ENCODE measurements at regions not wholly inside any gene's neighbourhood (a gene's known extent, or its start where the extent isn't known, plus 50 kb on each side); places are given as distances from the start of the nearest gene placed in this dataset.
"Not testable (repeated sequence)": the region's sequence is repeated elsewhere in the genome, so short reads cannot be mapped to it uniquely, and the experiment has no call there.

DNA sequence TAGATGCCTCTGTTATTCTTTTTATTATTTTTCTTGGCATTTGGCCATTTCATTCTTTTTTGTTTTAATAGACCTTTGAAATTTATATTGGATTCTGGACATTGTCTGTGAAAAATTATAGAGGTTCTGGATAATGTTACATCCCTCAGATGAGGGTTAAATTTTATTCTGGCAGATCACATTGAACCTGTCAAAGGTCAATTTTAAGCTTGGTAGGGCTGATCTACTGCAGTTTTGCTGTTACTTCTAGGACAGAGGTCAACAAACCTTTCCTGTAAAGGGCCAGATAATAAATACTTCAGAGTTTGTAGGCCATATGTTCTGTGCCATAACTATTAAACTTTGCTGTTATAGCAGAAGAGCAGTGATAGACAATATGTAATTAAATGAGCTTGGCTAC, 318.9 kb upstream of the DPPA4 start:
- no peak for DNase-seq (ENCODE audit: low read depth in 2 of 2)

DNA sequence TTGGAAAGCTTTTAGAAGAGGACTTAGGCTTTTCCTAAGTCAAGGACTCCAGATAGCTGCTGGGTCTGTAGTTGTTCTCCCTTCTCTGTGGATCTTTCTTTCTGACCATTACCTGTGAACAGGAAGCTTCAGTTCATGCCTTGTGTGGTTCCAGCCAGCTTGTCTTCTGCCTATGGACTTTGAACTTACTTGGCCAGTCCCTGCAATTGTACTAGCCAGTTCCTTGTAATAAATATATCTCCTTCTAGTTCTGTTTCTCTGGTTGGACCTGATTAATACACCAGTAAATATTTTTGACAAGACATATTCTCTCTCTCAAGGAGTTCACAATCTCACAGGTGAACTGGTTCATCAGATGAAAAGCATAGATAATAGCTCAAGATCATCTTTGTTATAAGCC, 341.3 kb upstream of the DPPA4 start:
- DNase-seq (ENCODE audit: low read depth in 2 of 2), result no peak

DNA sequence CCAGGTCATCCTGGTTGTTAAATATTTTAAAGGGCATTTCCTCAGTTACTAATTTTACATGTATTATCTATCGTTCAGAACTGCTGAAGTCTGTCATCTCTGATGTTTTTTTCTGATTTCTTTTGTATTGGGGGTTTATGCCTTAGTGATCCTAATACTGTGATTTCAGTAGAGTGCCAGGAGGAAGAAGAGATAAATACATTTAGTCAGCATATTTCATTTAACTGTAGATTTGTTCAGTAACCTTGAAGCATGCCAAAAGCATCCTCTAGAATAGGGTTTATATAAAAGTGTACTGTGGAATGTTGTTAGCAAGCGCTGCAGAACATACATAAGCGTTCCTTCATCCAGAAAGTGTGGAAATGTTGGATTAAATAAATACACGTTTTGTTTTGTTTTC, 342.3 kb upstream of the DPPA4 start:
- no peak for DNase-seq (ENCODE audit: low read depth in 2 of 2)

DNA sequence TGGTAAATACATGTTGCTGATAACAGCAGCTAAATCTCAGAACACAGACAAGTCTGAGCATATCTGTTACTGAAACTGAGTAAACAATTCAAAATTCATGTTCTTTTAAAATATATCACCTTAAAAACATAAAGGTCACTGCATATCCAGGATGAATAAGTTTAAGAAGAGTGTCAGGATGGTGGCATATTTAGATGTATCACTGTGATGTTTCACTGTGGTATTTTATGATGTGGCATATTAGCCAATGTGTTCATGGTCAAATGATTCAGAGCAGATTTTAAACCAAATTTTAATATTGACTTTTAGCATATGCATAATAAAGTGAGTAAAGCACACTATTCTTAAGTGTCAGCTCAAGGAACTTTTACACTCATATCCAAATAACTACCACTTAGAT, 346.4 kb upstream of the DPPA4 start:
- DNase-seq (ENCODE audit: low read depth in 2 of 2), result no peak

DNA sequence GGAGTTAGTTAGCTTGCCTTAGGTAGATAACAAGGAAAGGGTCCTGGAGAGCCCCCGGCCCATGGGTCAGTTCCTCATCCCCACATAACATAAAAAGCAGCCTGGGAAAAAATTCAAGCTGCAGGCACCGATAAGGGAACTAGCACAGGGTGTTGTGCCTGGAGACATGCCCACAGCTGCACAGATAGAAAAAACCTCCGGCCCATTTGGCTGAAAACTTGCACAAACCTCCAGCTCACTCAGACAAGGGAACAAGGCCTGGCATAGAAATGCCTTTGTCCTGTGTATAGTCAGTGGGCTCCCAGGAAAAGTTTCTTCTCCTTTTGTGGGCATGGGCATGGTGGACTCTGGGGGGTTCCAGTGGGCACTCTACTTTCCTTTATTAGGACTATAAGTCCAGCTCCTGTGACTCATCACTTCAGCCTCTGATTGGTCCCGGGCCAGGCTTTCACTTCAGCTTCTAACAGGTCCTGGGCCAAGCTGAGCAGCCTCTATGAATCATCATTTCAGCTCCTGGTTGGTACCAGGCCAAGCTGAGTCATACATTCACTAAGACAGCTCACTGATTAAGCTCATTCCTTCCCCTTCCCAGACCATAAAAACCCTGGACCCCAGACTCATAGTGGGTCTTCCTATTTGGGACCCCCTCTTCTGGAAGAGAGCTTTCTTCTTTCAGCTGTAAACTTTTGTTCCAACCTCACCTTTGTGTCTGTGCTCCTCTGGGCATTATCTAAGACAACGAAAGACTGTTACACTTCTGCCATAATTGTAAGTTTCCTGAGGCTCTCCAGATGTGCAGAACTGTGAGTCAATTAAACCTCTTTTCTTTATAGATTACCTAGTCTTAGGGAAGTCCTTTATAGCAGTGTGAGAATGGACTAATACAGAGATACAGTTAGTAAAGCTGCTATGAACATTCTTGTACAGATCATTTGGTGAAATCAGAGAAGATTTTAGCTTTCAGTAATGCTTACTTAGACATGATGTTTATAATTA, 348.0 kb upstream of the DPPA4 start:
- DNase-seq (ENCODE audit: low read depth in 2 of 2), result no peak

DNA sequence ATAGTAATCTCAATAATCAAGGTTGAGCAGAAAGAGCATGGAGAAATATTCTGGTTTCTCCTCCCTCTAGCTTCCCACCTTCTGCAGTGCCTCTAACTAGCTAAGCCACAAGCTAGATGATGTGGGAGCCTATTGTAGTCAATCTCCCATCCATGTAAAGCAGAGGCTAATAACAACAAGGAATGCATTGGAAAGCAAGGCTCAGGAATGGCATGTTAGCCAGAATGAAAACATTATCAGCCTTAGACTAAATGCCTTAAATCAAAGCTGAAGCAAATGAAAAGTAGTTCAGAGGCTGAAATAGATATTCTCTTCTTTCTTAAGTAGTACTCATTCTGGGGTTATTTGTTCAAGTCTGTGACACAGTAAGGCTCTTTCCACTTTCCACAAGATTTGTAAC, 350.3 kb upstream of the DPPA4 start:
- DNase-seq (ENCODE audit: low read depth in 2 of 2), result no peak

DNA sequence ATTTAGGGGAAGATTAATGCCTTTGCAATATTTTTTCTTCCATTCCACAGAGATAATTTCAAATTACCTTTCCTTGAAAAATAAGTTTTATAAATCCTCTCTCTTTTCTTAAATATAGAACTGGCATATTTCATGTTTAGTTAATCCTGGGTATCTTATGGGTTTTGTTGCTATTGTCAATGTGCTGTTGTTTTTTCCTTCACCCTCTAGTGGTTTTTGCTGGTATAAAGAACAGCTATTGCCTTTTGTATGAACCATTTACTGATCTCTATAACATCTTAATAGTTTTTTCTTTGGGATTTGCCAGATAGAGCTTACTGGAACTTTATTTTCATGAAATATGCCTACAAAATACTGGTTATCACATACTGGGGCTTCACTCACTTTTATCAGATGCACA, 359.6 kb upstream of the DPPA4 start:
- no peak for DNase-seq (ENCODE audit: low read depth in 2 of 2)

DNA sequence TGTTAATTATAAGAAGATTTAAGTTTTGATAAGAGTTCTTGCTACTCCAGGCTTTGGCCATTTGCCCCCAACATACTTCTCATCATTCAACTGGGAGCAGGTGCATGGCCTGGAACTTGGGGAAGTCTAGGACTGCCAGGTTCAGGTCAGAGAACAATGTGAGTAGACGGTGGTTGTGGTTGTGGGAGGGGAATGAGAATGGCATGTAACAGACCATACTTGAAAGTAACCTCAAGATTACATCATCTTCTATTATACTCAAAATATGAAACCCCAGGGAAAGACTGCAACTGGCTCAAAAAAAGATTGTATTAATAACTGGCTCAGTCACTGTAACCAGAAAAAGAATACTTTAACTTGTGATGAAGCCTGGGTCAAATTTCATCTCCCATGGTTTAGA, 364.9 kb upstream of the DPPA4 start:
- no peak for DNase-seq (ENCODE audit: low read depth in 2 of 2)

DNA sequence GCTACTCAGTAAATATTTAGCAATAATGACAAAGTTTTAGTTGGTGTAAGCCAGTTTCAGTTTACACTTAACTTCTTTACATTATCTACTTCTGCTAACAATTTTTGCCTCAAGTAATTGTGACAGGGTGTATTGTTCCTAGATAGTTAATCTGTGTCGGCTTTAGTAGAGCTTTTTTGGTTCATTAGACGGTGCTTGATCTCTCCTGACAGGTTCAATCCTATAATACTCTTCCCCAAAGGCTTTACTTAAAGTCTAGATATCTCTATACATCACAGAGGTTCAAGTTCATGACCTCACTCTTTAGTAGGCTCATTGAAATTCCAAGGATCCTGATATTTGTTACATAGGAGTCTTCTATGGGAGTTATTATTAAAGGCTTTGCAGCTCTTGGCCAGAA, 365.6 kb upstream of the DPPA4 start:
- no peak for DNase-seq (ENCODE audit: low read depth in 2 of 2)

DNA sequence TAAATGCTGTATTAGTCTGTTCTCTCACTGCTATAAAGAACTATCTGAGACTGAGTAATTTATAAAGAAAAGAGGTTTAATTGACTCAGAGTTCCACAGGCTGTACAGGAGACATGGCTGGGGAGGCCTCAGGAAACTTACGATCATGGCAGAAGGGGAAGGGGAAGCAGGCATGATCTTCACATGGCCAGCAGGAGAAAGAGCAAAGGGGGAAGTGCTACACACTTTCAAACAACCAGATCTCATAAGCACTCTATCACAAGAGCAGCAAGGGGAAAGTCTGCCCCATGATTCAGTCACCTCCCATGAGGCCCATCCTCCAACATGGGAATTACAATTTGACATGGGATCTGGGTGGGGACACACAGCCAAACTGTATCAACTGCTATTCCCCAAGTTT, 367.8 kb upstream of the DPPA4 start:
- not testable (repeated sequence) for DNase-seq (ENCODE audit: low read depth in 2 of 2)

DNA sequence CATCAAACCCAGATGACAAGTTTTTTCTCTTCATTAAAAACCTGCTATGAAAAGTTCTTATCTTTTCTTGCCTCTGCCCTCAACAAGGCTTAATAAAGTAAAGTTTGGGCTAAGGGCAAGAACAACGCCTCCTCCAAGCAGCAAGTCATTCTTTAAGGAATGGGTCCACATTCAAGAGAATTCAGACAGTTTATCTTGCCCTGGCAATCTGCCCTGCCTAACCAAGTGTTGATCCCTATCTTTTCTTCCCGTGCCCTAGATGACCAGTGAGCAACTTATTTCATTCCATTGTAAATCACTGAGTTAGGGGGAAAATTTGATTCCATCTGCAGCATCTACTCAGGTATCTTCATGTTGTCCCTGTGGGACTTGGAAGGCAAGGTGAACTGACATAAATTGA, 370.3 kb upstream of the DPPA4 start:
- no peak for DNase-seq (ENCODE audit: low read depth in 2 of 2)

DNA sequence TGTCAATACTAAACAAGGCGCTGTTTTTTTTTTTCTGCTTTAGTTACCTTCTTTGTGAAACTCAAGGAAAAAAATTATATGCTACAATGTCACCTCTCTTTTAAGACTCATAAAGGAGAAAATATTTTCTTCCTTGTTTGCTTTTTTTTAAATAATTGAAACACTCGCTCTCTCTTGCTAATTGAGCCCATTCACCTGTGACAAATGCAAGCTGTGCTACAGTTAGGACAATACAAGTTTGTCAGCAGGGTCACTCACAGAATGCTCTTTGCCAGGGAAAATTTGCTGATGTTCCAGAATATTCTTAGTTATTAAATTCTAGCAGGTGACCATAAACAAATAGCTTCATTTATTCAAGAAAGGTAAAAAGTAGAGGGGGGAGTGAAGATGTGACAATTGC, 375.9 kb upstream of the DPPA4 start:
- no peak for DNase-seq (ENCODE audit: low read depth in 2 of 2)

DNA sequence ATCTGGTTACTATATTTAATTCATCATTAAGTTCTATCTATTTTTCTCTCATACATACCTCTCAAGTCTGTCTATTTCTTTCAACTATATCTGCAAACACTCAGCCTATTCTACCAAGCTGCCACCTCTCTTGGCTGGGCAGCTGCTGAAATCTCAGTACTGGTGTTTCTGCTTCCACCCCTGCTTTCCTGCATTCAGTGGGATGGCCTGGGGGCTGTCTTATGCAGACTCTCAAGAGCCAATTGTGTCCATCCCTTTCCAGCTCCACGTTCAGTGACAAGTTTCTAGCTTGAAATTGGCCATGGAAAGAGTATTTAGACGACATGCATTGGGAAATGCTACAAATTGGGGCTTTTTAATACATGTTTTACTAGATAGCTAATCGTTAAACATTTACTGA, 378.4 kb upstream of the DPPA4 start:
- no peak for DNase-seq (ENCODE audit: low read depth in 2 of 2)

DNA sequence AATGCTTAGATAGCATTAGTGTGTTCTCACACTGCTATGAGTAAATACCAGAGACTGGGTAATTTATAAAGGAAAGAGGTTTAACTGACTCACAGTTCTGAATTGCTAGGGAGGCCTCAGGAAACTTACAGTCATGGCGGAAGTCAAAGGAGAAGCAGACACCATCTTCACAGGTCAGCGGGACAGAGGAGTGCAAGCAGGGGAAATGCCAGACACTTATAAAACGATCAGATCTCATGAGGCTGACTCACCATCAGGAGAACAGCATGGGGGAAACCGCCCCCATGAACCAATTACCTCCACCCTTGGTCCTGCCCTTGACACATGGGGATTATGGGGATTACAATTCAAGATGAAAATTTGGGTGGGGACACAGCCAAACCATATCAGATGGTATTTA, 381.5 kb upstream of the DPPA4 start:
- no peak for DNase-seq (ENCODE audit: low read depth in 2 of 2)

DNA sequence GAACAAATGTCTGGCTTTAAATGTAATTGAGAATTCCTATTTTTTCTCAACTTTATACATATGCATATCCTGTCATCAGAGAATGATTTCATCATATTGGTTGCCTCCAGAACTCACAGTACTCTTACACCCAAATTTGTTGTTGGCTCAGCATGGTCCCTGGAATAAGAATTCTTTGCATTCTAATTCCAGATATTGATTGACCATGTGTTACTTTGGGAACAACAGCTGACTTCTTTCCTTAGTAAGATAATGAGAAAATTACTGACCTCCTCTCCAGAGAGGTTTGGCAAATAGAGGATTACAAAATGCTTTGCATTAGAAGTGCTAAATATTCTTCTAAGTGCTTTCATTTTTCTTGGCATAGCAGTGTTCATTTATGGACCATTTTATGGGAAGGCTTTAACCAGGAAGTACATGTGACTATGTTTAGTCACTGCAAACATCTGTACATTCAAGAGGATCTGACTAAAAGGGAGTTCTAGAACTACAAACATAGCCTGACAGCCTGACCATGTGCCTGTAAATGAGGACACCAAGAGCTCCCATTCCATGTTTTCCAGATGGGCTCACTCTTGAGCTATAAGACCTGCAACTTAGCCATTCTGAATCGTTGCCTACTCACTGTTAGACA, 391.6 kb upstream of the DPPA4 start:
- DNase-seq (ENCODE audit: low read depth in 2 of 2), result no peak

DNA sequence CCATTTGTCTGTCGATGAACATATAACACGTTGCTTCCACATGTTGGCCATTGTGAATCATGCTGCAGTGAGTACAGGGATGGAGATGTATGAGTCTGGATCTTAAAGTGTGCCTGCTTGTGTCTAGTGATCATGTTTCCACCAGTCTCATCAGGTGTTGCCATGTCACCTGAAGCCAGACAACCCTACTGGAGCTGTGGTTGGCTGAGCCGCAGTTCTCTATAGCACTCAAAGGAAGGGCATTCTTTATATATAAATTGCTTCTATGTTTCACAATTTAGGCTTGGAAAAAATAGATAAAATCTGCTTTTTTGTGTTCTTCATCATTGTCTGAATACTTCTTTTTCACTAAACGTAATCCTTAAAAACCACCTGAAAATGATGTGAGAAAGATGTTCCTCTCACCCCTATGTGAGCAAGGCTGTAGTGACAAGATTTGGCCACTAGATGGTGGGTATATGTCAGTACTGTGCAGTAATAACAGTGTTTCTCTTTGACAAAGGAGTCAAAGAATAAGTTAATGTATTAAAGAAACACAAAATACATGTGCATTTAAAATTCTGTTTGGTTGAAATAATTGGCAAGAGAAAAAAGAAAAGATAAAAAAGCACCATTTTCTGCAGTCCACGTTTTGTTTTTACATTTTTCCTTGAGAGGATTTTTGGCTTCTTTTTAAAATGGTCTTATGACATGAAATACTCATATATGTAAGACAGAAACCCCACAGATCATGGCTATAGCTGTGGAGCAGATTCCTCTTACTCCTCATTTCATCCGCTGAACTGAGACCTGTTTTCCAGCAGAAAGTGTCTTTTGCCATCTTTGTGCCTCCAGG, 394.5 kb upstream of the DPPA4 start:
- peak in 1 of 2 donors; percentile 43 for DNase-seq (ENCODE audit: low read depth in 2 of 2)

DNA sequence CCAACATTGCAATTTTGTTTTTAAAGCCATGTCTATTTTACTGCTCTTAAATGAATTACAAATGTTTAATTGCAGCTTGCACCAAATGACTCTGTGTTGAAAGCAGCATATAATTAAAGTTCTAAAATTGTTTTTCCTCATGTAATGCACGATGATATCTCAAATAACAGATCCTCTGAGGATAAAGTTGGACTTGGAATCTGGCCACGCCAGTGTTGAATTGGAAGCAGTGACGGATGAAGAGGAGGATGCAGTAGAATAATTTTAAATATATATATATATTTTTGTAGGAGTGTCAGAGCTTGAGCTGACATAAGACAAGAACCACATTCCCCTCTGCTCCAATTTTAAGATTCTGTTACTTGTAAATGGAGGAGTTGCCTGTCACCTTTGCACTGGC, 406.6 kb upstream of the DPPA4 start:
- DNase-seq (ENCODE audit: low read depth in 2 of 2), result no peak

DNA sequence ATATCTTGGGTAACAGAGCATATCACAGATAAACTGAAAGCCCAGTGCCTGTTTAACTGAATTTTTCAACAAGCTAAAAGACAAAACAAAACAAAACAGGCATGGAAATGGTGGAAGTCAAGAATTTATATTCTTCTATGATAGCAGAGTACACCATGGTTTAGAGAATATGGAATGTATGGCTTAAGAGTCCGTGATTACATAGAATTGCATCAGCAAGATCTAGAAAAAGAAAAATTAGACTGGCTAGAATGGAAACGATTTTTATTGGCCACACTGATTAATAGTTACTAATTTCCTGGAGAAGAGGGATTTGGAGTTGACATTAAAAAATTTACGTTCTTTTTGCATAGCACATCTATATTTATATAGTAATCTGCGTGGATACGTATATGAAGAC, 435.2 kb upstream of the DPPA4 start:
- DNase-seq (ENCODE audit: low read depth in 2 of 2), result no peak

DNA sequence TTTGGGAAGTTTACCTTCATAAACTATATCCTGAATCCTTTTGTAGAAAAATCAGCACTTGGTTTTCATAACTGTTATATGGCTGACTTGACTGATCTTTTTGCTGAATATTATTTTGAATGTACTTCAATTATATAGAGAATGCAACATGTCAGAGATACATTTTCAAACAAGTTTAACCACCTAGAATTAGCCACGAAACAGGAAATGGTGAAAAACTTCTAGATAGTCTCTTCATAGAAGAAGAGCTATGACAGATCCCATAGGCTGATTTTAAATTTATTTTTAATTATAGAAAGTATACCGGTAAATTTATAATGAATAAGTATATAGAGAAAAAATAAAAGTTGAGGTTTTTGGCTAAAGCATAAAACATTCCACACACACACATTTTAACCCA, 436.8 kb upstream of the DPPA4 start:
- no peak for DNase-seq (ENCODE audit: low read depth in 2 of 2)

DNA sequence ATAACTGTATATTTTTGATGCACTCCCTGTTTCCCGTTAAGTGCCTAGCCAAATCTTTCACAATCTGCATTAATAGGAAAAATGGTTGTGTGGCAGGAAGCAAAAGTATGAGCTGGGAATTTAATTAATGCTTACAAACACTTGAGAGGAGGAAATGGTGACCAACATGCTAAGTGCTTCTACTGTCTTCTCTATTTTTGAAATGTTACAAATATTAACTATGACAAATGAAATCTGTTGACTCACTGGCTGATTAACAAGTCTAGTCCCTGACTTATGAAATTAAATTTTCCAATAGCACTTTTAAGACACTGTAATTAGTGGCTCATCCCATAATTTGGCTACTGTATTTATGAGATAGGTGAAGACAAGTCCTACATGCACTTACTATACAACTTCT, 446.9 kb upstream of the DPPA4 start:
- DNase-seq (ENCODE audit: low read depth in 2 of 2), result no peak

DNA sequence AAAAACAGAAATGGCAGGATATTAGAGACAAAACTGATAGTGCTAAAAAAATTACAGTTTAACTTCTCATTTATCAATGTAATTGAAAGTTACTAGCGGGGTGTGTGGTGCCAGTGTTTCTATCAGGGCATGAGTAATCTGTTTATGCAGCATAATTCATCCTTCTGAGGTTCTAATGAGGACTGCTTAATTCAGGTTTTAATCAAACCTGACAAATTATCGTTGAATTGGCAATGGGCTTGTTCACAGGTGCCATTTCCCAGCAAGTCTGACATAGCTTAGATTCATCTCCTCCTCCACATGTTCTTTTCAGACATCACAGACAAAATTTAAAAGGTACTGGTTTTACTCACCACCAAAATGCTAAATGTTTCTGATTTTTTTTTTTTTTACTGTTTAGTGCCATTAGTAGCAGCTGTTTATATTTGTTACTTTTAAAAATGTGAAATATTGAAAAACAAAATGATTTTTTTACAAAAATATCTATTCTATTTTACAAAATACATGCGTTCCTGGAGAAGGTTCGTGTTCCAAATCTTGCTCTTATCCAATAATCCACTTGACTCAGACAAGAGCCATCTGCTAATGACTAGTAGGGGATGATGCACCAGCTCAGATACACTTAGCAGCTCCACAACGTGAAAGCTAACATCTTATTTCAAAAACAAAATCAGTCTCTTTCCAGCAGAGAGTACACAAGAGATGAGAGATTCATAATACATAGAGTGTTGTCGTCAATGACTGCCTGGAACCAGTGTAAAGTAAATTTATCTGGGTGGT, 447.7 kb upstream of the DPPA4 start:
- DNase-seq (ENCODE audit: low read depth in 2 of 2), result no peak

DNA sequence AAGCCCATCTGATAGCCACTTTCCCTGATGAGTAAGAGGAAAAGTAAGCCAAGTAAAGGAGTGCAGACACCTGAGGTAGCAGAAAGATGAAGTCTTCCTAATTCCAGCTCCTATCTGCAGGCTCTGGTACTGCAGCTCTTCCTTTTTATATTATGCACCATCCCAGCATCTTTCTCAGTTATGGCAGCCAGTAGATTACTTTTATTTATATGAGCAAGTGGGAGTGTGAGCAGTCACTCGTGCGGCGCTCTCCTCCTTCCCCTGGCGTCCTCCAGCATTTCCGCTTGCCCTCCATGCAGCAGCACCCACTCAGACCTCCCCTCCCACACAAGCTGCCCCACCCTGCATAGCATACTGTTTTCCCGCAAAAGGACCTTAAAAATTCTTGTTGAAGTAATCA, 465.9 kb upstream of the DPPA4 start:
- no peak for DNase-seq (ENCODE audit: low read depth in 2 of 2)

Data from stimulated activated CD8-positive, alpha-beta memory T cell treated with anti-CD3 and anti-CD28 coated beads, Interleukin-15, amount 100 ng/mL, for 4 hours (primary cell).